GM23248 (cell line): ENCODE measurements at regions not wholly inside any gene's neighbourhood (a gene's known extent, or its start where the extent isn't known, plus 50 kb on each side); places are given as distances from the start of the nearest gene placed in this dataset.

ENCODE experiments used
- DNase-seq: peaks from one replicate; pipeline ENCODE4 v3.0.0-alpha.2; 2015
- H2AFZ ChIP-seq: fragments of 200-600 bp; sonication (generic); 2 replicates; pipeline ENCODE4 v1.6.1; 2016; ENCODE audit warnings: antibody characterized with exemption
- H3F3A ChIP-seq: fragments of 200-600 bp; sonication (generic); 2 replicates; pipeline ENCODE4 v1.6.1; 2016; ENCODE audit warnings: mild to moderate bottlenecking, antibody characterized with exemption, mixed run types; ENCODE audit not compliant: insufficient read depth
- H3K27ac ChIP-seq: fragments of 200-600 bp; sonication (generic); 2 replicates; pipeline ENCODE4 v1.5.1; 2016; ENCODE audit warnings: mild to moderate bottlenecking
- H3K27me3 ChIP-seq: fragments of 200-600 bp; sonication (generic); replicated peaks from 2 replicates; pipeline ENCODE4 v1.6.1; 2016; ENCODE audit warnings: mild to moderate bottlenecking; ENCODE audit not compliant: insufficient read depth
- H3K36me3 ChIP-seq: fragments of 200-600 bp; sonication (generic); 2 replicates; pipeline ENCODE4 v1.6.1; 2016; ENCODE audit warnings: low read depth, mild to moderate bottlenecking
- H3K4me1 ChIP-seq: fragments of 200-600 bp; sonication (generic); 2 replicates; pipeline ENCODE4 v1.6.1; 2016; ENCODE audit warnings: mild to moderate bottlenecking; ENCODE audit not compliant: insufficient read depth
- H3K4me2 ChIP-seq: fragments of 200-600 bp; sonication (generic); one replicate; pipeline ENCODE4 v1.6.1; 2016; ENCODE audit warnings: mild to moderate bottlenecking; ENCODE audit not compliant: unreplicated experiment
- H3K4me3 ChIP-seq: fragments of 200-600 bp; sonication (generic); 2 replicates; pipeline ENCODE4 v1.5.1; 2016; ENCODE audit warnings: mild to moderate bottlenecking
- H3K79me2 ChIP-seq: fragments of 200-600 bp; sonication (generic); 2 replicates; pipeline ENCODE4 v1.6.1; 2016; ENCODE audit warnings: mild to moderate bottlenecking; ENCODE audit not compliant: insufficient read depth
- H3K9ac ChIP-seq: fragments of 200-600 bp; sonication (generic); 2 replicates; pipeline ENCODE4 v1.6.1; 2016; ENCODE audit warnings: mild to moderate bottlenecking
- H3K9me2 ChIP-seq: fragments of 200-600 bp; sonication (generic); 2 replicates; pipeline ENCODE4 v1.6.1; 2016; ENCODE audit warnings: mixed run types, mild to moderate bottlenecking, moderate library complexity; ENCODE audit not compliant: insufficient read depth
- H3K9me3 ChIP-seq: fragments of 200-600 bp; sonication (generic); one replicate; pipeline ENCODE4 v1.6.1; 2017; ENCODE audit warnings: low read depth
- H4K20me1 ChIP-seq: fragments of 200-600 bp; sonication (generic); 2 replicates; pipeline ENCODE4 v1.6.0; 2016; ENCODE audit not compliant: insufficient read depth
- EZH2 ChIP-seq: fragments of 200-600 bp; sonication (generic); IDR thresholded peaks from 2 replicates; pipeline ENCODE4 v1.6.1; 2018; ENCODE audit warnings: antibody characterized with exemption, mild to moderate bottlenecking; ENCODE audit not compliant: insufficient read depth, poor library complexity, severe bottlenecking
- EZH2phosphoT487 ChIP-seq: fragments of 200-600 bp; sonication (generic); IDR thresholded peaks from 2 replicates; pipeline ENCODE4 v1.6.1; 2018; ENCODE audit warnings: antibody characterized with exemption, moderate library complexity, mild to moderate bottlenecking, low read depth; ENCODE audit not compliant: insufficient read depth
- WGBS, 2 experiments: methylation state at CpG; one replicate each; pipeline ENCODE4 v1.1.6; 2015 to 2017; ENCODE audit warnings: low lambda C conversion rate in 2 of 2, low coverage in 1 of 2; ENCODE audit errors: missing lambda C conversion rate in 2 of 2; 5-methylcytosine and 5-hydroxymethylcytosine counted together
- in situ Hi-C: fragments of 300-500 bp; cut with MboI; formaldehyde crosslinking; loops from 2 replicates; pipeline ENCODE4 v1.15.0; 2020

DNA sequence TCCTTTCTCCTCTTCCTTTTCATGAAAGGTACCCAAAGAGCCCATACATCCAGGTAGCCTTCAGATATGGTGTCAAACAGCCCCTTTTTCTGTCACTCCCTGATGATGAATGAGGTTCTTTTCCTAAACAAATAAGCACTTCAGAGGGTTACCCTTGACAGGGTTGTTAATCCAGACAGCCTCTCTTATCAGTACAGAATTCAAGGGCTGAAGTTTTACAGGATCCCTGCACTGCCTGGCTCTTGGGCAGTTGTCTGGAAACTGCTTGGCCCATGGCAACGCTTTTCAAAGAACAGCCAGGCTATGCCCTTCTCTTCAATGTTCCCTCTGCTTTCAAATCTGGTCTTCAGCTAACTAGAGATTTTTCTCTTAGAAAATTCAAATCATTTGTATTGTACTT, 352.6 kb upstream of the FAM241A start:
- H3K27me3 ChIP-seq = no peaks in the 10 kb centered on the region
- no peak overlapping the region for H3K4me2 ChIP-seq
- H3K9me3 ChIP-seq = no peaks in the 10 kb centered on the region
- H3K4me3 ChIP-seq = no peak overlapping the region
- WGBS, 2 experiments = 21 to 40% methylated on average over 1 of the region's 1 CpG
- H3K9me2 ChIP-seq = no peaks in the 10 kb centered on the region
- no peak overlapping the region for H2AFZ ChIP-seq
- H3F3A ChIP-seq = no peaks in the 10 kb centered on the region
- no peaks in the 10 kb centered on the region for H4K20me1 ChIP-seq
- no peak overlapping the region for H3K9ac ChIP-seq
- no peak overlapping the region for H3K27ac ChIP-seq
- no peak for DNase-seq
- H3K36me3 ChIP-seq = no peaks in the 10 kb centered on the region
- in situ Hi-C loops = no loop called here
- H3K4me1 ChIP-seq = no peaks in the 10 kb centered on the region
- no peaks in the 10 kb centered on the region for H3K79me2 ChIP-seq
- no peak for TF ChIP-seq EZH2phosphoT487
- no peak for TF ChIP-seq EZH2

DNA sequence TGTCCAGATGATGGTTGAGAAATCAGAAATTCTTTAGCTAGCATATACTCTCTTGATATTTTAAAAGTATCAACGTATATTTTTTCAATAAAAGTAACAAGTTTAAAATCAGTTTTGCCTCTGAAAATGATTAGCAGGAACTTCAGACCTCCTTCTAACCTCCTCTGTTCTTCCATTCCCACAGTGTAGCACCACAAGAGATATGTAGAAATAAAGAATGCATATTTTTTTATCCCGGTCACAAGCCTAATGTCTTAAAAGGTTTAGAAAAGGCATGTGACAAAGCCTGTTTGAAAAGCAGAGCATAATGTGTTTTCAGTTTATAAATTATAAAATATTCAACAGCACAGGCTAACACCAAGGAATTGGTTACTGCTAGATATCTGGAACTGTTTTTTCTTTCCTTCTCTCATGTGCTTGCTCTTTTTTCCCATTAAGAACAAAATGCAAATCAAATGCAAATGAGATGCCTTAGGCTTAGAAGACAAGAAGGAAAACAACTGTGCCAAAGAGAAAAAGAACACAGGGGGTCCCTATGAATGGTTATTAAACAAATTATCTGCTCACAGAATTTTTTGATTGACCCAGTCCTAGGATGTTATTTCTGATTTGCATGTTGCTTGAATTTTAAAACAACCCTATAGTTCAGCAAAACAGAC, 351.7 kb upstream of the FAM241A start:
- Histone ChIP-seq H3F3A (no peaks in the 10 kb centered on the region), H4K20me1 (no peaks in the 10 kb centered on the region), H3K4me1 (no peaks in the 10 kb centered on the region), H3K9ac (no peak overlapping the region), H3K4me3 (no peak overlapping the region), H3K9me2 (no peaks in the 10 kb centered on the region), H3K27me3 (no peaks in the 10 kb centered on the region), H3K4me2 (no peak overlapping the region), H2AFZ (no peak overlapping the region; the same call in 1 of the 2 replicates), H3K36me3 (no peaks in the 10 kb centered on the region), H3K9me3 (no peaks in the 10 kb centered on the region), H3K79me2 (no peaks in the 10 kb centered on the region), H3K27ac (no peak overlapping the region)
- TF ChIP-seq EZH2 (no peak), EZH2phosphoT487 (no peak)
- no peak for DNase-seq
- WGBS, 2 experiments = 18 to 21% methylated on average over 2 of the region's 2 CpGs
- in situ Hi-C loops = no loop called here

DNA sequence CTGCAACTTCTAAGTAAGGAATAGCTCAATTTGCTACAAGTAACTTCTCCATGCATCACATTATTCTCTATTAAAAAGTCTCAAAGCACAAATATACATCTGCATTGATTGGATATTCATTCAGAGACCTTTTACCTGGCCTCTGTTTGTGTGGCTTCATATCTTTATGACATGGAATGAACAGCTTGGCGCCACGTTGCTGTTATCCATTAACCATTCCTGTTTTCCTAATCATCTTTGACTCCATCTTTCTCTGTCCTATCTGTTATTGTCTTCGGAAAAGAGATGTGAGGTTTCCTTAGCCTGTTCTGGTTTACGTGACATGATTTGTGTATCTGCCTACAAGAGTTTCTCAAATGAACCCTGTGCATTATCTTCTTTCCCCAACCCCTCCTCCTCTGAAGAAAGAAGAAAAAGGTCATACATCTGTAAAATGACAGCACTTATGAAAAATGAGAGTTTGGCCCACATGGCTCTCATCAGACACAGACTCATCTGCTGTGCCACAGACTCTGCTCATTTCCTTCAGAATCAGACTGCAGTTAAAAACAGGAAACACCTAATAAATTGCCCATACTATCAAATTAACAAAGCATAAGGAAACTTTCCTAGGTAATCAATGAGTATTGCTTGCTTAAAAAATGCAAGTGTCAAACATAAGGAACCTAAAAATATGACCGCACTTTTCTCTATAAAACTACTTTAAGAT, 347.6 kb upstream of the FAM241A start:
- WGBS, 2 experiments = 83 to 86% methylated on average over 5 of the region's 5 CpGs

DNA sequence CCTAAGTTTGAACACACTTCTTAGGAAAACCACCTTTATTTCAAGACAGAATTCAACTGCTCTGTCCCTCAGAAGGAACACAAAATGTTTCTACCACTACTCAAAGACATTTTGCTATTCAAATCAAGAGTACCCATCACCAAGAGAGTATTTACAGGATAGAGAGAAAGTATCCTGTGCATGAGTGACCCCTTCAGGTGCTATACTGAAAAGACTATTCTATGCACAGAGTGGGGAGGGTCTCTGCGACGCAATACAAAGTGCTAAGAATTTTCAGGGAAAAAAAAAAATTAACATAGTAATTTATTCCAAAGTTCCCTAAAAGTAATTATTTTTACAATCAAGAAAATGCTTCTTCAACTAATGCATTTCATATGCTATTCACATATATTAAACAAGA, 346.4 kb upstream of the FAM241A start:
- Histone ChIP-seq H3K4me1 (no peaks in the 10 kb centered on the region), H3K79me2 (no peaks in the 10 kb centered on the region), H3K27me3 (no peaks in the 10 kb centered on the region), H3K9ac (no peak overlapping the region), H3K9me2 (no peaks in the 10 kb centered on the region), H3K9me3 (no peaks in the 10 kb centered on the region), H3K36me3 (no peaks in the 10 kb centered on the region), H3K4me3 (no peak overlapping the region), H4K20me1 (no peaks in the 10 kb centered on the region), H2AFZ (no peak overlapping the region), H3K4me2 (no peak overlapping the region), H3F3A (no peaks in the 10 kb centered on the region), H3K27ac (no peak overlapping the region)
- in situ Hi-C loops = no loop called here
- TF ChIP-seq EZH2phosphoT487 (no peak), EZH2 (no peak)
- DNase-seq = peak; percentile 3
- 92 to 93% methylated on average over 2 of the region's 2 CpGs for WGBS, 2 experiments

More for the DNA sequence above, 347.6 kb upstream of the FAM241A start:
- H3K36me3 ChIP-seq = no peaks in the 10 kb centered on the region
- H3K27me3 ChIP-seq = no peaks in the 10 kb centered on the region
- in situ Hi-C loops = no loop called here
- H3K9me3 ChIP-seq = no peaks in the 10 kb centered on the region
- H3K4me2 ChIP-seq = no peak overlapping the region
- no peaks in the 10 kb centered on the region for H4K20me1 ChIP-seq
- TF ChIP-seq EZH2phosphoT487 = no peak
- TF ChIP-seq EZH2 = no peak
- no peak for DNase-seq
- no peak overlapping the region for H3K27ac ChIP-seq
- H3K4me3 ChIP-seq = no peak overlapping the region
- no peaks in the 10 kb centered on the region for H3F3A ChIP-seq
- no peaks in the 10 kb centered on the region for H3K4me1 ChIP-seq
- no peaks in the 10 kb centered on the region for H3K9me2 ChIP-seq
- no peak overlapping the region for H3K9ac ChIP-seq
- H2AFZ ChIP-seq = 0 out of 2 replicates have a peak overlapping the region, but pooled peaks have one; percentile 9
- H3K79me2 ChIP-seq = no peaks in the 10 kb centered on the region
